DND-41 (cell line): ENCODE measurements at regions not wholly inside any gene's neighbourhood (a gene's known extent, or its start where the extent isn't known, plus 50 kb on each side); places are given as distances from the start of the nearest gene placed in this dataset.

Experiments
- CTCF ChIP-seq: IDR thresholded peaks from 2 replicates; pipeline ENCODE4 v1.5.1; 2012; ENCODE audit warnings: borderline replicate concordance, low read length, moderate library complexity, mild to moderate bottlenecking; ENCODE audit not compliant: poor library complexity, severe bottlenecking; ENCODE audit errors: extremely low read depth
- EZH2 ChIP-seq: IDR thresholded peaks from 3 replicates; pipeline ENCODE4 v1.6.1; 2012; ENCODE audit warnings: borderline replicate concordance, low read depth, mild to moderate bottlenecking, moderate library complexity, low read length, inconsistent platforms; ENCODE audit not compliant: severe bottlenecking

- TF ChIP-seq EZH2 (no peak), CTCF (no peak)
Observed at GRCh38 chr12:115806000-115806399, 471.5 kb downstream of the MED13L start.
